Osteoblast (primary cell): ENCODE measurements at regions not wholly inside any gene's neighbourhood (a gene's known extent, or its start where the extent isn't known, plus 50 kb on each side); places are given as distances from the start of the nearest gene placed in this dataset.

ENCODE experiments used
- DNase-seq: peaks from one replicate; pipeline ENCODE4 v3.0.0; 2011; ENCODE audit warnings: low spot score, mixed read lengths; ENCODE audit not compliant: insufficient read length; ENCODE audit errors: missing footprints
- H2AFZ ChIP-seq: 2 replicates; pipeline ENCODE4 v1.6.0; 2011; ENCODE audit warnings: mild to moderate bottlenecking, low read length
- H3K27ac ChIP-seq: 2 replicates; pipeline ENCODE4 v1.5.1; 2011; ENCODE audit warnings: mild to moderate bottlenecking, low read depth, low read length, moderate library complexity
- H3K27me3 ChIP-seq: 2 replicates; pipeline ENCODE4 v1.6.0; 2012; ENCODE audit warnings: mild to moderate bottlenecking, control low read depth, inconsistent platforms, low read length, moderate library complexity; ENCODE audit not compliant: insufficient read depth
- H3K36me3 ChIP-seq: 2 replicates; pipeline ENCODE4 v1.5.1; 2011; ENCODE audit warnings: mild to moderate bottlenecking, low read length, control low read depth, moderate library complexity; ENCODE audit not compliant: insufficient read depth
- H3K4me1 ChIP-seq: 2 replicates; pipeline ENCODE4 v1.5.1; 2011; ENCODE audit warnings: mild to moderate bottlenecking, low read length, control low read depth, moderate library complexity; ENCODE audit not compliant: insufficient read depth
- H3K4me2 ChIP-seq: 2 replicates; pipeline ENCODE4 v1.6.0; 2011; ENCODE audit warnings: mild to moderate bottlenecking, low read length; ENCODE audit not compliant: insufficient read depth
- H3K4me3 ChIP-seq: fragments of 200-600 bp; sonication (generic); 3 replicates; pipeline ENCODE4 v1.5.1; 2012; ENCODE audit warnings: mild to moderate bottlenecking, low read length, inconsistent platforms; ENCODE audit not compliant: insufficient read depth
- H3K79me2 ChIP-seq: 2 replicates; pipeline ENCODE4 v1.6.0; 2012; ENCODE audit warnings: mild to moderate bottlenecking, low read length, control low read depth, inconsistent platforms; ENCODE audit not compliant: insufficient read depth
- H3K9me3 ChIP-seq: 2 replicates; pipeline ENCODE4 v1.5.1; 2011; ENCODE audit warnings: low read depth, low read length, control low read depth
- H4K20me1 ChIP-seq: 2 replicates; pipeline ENCODE4 v1.6.0; 2012; ENCODE audit warnings: mild to moderate bottlenecking, low read length, control low read depth; ENCODE audit not compliant: insufficient read depth
- TF ChIP-seq, protein P1 (sequence below): IDR thresholded peaks from 2 replicates; pipeline ENCODE4 v1.5.1; 2011; ENCODE audit warnings: mild to moderate bottlenecking, low read depth, low read length, moderate library complexity; ENCODE audit errors: extremely low read depth

DNA sequence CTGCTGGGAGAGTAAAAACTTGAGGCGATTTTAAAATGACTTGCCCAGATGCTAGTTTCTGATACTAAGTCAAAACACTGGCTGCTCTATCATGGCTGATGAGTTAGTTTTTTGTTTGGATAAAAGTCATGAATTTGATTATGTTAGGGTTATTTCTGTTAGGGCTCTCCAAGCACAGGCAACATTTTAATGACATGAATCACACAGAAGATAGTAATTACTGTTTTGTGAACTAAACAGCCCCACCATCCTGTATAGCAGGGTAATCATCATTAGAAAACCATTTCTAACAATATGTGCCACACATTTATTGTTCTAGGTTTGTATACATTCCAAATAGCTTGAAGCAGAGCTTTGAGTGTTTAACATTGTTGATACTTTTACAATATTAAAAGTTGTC is 750.3 kb downstream of the ANKRD7 start:
- Histone ChIP-seq H3K4me3 (no peak overlapping the region), H3K4me2 (no peak overlapping the region), H3K79me2 (no peaks in the 10 kb centered on the region), H3K27ac (no peak overlapping the region), H3K9me3 (no peaks in the 10 kb centered on the region), H3K27me3 (no peaks in the 10 kb centered on the region), H3K4me1 (no peaks in the 10 kb centered on the region), H2AFZ (no peak overlapping the region), H3K36me3 (no peaks in the 10 kb centered on the region), H4K20me1 (no peaks in the 10 kb centered on the region)
- TF ChIP-seq, protein P1, sequence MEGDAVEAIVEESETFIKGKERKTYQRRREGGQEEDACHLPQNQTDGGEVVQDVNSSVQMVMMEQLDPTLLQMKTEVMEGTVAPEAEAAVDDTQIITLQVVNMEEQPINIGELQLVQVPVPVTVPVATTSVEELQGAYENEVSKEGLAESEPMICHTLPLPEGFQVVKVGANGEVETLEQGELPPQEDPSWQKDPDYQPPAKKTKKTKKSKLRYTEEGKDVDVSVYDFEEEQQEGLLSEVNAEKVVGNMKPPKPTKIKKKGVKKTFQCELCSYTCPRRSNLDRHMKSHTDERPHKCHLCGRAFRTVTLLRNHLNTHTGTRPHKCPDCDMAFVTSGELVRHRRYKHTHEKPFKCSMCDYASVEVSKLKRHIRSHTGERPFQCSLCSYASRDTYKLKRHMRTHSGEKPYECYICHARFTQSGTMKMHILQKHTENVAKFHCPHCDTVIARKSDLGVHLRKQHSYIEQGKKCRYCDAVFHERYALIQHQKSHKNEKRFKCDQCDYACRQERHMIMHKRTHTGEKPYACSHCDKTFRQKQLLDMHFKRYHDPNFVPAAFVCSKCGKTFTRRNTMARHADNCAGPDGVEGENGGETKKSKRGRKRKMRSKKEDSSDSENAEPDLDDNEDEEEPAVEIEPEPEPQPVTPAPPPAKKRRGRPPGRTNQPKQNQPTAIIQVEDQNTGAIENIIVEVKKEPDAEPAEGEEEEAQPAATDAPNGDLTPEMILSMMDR, result no peak
- no peak for DNase-seq

DNA sequence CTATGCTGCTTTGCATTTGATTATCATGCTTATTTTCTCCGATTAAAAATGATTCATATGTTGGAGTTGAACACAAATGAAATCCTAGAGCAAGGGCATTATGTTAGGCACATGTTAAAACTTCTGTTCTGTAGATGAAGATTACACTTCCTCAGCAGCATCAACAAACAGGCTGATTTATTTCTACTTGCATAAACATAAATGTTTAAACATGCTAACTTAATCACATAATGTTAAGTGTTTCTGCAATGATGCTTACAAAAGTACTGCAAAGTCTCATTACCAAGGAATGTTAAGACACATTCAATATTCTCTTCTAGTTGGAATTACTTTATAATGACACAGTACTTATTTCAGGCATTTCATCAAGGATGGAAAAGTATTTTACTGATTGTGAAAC is 770.8 kb downstream of the ANKRD7 start:
- Histone ChIP-seq H3K4me3 (no peak overlapping the region), H3K4me1 (no peaks in the 10 kb centered on the region), H2AFZ (no peak overlapping the region), H3K79me2 (no peaks in the 10 kb centered on the region), H3K4me2 (no peak overlapping the region), H4K20me1 (no peaks in the 10 kb centered on the region), H3K27me3 (no peaks in the 10 kb centered on the region), H3K36me3 (no peaks in the 10 kb centered on the region), H3K27ac (no peak overlapping the region), H3K9me3 (no peaks in the 10 kb centered on the region)
- TF ChIP-seq, protein P1, result no peak
- DNase-seq, result no peak

DNA sequence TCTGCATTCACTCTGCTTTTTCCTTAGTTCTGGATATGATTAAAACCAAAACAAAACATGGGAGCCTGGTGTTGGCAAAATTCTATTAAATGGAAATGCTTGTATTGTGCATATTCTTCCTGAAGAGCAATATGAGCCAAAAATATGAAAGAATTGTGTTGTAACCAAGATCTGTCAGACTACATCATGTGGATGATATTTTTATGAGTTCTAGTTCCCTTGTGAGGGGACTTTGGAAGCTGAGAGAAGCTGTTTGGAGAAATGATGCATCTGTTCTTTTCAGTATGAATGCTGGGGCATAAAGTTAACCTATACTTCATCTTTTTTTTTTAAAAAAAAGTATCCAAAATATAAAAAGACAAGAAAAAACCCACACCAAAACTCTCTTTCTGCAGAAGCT is 782.7 kb downstream of the ANKRD7 start:
- Histone ChIP-seq H2AFZ (no peak overlapping the region), H3K4me3 (no peak overlapping the region), H3K4me2 (no peak overlapping the region), H3K79me2 (no peaks in the 10 kb centered on the region), H3K36me3 (no peaks in the 10 kb centered on the region), H4K20me1 (no peaks in the 10 kb centered on the region), H3K27me3 (no peaks in the 10 kb centered on the region), H3K9me3 (no peaks in the 10 kb centered on the region), H3K4me1 (no peaks in the 10 kb centered on the region), H3K27ac (no peak overlapping the region)
- TF ChIP-seq, protein P1, result no peak
- no peak for DNase-seq

DNA sequence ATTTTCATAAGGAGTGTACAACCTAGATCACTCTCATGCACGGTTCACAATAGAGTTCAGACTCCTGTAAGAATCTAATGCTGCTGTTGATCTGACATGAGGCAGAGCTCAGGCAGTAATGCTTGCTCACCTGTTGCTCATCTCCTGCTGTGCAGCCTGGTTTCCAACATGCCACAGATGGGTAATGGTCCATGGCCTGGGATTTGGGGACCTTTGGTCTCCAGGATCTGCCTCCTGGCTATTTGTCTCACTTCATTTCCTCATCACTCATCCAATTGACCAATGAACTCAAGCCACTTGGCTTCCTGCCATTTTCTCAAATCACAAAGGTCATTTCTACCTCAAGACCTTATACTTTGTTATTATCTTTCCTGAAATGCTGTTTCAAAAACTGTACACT is 786.1 kb downstream of the ANKRD7 start:
- Histone ChIP-seq H3K4me3 (no peak overlapping the region), H3K27me3 (no peaks in the 10 kb centered on the region), H3K4me2 (no peak overlapping the region), H3K9me3 (no peaks in the 10 kb centered on the region), H3K36me3 (no peaks in the 10 kb centered on the region), H3K27ac (no peak overlapping the region), H4K20me1 (no peaks in the 10 kb centered on the region), H3K4me1 (no peaks in the 10 kb centered on the region), H3K79me2 (no peaks in the 10 kb centered on the region), H2AFZ (no peak overlapping the region)
- no peak for DNase-seq
- TF ChIP-seq, protein P1, result no peak
